HG03457 (cell line): ENCODE measurements at regions not wholly inside any gene's neighbourhood (a gene's known extent, or its start where the extent isn't known, plus 50 kb on each side); places are given as distances from the start of the nearest gene placed in this dataset.
"Not testable (repeated sequence)": the region's sequence is repeated elsewhere in the genome, so short reads cannot be mapped to it uniquely, and the experiment has no call there.

Experiments used
- ATAC-seq: cut with Tn5 transposase; IDR thresholded peaks from one replicate; pipeline ENCODE4 v1.9.1; 2021; ENCODE audit warnings: moderate number of reproducible peaks; ENCODE audit not compliant: unreplicated experiment

DNA sequence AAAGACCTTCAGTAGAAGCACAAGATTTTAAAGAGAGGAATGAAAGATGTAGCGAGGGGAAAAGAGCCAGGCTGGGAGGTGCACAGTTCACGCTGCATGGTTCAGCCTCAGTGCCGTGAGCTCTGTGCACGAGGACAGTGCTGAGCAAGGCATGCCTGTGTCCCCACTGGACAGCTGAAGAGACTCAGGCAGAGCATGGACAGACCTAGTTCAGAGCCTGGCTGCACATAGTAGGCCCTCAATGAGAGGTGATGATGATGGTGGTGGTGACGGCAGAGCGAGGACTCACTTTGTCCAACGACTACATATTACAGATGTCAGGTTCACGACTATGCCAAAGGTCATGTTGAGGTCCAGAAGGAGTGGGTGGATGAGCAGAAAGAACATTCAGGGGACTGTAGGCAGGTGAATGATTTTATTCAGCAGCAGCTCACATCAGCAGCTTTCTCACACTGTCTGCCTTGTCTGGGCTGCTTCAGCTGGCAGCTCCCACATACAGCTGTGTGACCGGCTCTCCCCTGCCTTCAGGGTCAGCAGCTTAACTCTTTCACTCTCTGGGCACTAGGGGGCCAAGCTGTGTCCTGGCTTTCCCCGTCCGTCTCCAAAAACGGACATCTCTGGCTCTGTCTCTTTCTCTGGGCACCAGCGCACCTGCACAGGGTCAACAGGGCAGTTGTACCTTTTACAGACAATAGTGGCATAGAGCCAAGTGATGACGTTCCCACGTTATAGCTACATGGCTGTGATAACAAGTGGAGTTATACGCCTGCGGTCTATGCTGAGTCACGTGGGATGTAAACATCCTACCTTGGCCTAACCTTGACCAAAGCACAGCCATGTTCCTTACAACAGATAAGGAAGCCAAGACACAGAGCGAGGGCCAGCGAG, 83.4 kb upstream of the KCNK12 start:
- ATAC-seq, result no peak

DNA sequence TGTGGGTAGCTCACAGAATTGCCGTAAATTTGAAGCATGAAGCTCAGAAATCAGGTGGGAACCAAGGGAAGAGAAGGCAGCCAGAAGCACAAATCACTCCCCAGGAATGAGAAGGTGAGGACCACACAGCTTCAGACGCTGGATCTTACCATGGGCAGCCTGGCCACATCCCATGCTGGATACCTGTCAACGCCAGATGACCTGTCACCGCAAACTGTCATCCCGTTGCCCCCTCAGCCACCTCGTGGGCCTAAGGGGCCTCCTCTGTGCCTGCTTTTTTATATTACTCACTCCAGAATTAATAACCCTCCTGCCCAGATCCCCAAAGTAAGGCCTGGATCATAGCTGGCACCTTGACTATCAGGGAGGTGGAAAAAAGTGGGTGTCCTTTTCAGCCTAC, 82.3 kb upstream of the KCNK12 start:
- no peak for ATAC-seq

DNA sequence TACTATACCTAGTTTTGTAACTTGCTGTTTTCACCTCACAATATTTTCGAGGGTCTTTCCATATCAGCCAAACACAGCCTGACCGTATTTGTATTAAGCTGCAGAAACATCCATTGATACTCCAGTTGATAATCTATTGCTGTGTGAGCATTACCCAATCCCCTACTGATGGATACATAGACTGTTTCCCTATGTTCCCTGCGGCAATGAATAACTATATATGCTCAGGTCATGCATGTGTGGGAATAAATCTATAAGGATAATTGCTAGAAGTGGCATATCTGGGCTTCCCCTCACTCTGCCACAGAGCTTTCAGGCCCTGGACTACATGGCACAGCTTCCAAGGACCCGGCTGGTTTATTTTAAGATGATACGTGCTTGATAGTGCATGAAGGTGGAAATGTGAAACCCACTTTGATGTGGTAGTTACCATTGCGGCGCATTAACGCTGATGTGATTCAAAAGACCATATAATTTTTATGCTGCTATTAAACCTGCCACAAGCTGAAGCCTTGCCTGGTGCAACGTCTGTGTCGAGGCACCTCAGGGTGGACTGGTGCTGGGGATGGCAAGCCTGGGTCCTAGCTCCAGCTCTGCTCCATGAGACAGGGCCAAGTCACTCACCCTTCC, 81.4 kb upstream of the KCNK12 start:
- ATAC-seq, result no peak

DNA sequence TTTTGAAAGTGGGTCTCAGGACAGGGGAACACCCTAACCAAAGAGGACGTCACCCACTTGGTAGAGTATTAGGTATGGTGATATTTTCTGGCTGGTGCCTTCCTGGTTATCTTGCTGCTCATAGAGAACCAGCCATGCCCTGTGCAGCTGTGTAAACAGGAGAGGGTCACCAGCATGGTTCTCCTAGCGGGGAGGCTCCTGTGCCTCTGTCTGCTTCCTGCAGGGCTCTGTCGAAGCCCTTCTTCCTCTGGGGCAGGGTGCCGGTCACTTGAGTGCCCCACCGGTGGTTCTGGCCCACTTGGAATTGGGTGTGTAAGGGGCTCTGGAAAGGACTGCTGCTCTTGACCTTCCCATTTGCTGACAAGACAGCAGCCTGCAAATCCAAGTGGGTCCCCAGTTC, 80.5 kb upstream of the KCNK12 start:
- no peak for ATAC-seq

DNA sequence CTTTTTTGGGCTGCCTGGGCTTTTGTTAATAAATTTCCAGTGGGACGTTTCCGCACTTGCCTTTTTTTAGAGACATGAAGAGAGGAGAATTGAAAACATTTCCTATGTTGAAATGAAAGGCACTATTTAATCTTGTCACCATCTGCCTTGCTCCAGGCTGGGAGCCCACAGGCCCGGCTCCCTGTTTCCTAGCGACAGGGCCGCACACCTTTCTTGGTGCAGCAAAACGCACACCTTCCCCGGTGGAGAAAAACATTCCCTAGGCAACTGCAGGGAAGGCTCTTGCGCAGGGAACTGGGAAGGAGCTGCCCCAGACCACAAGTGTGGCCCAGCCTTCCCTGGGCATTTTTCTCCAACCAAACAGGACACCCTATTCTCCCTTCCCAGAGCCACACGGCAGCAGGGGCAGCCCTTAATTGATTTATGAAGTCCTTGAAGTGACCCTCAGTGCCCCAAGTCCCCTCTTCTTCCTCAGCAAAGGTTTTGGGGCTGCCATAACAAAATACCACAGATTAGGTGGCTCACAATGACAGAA, 79.3 kb upstream of the KCNK12 start:
- ATAC-seq, result no peak

DNA sequence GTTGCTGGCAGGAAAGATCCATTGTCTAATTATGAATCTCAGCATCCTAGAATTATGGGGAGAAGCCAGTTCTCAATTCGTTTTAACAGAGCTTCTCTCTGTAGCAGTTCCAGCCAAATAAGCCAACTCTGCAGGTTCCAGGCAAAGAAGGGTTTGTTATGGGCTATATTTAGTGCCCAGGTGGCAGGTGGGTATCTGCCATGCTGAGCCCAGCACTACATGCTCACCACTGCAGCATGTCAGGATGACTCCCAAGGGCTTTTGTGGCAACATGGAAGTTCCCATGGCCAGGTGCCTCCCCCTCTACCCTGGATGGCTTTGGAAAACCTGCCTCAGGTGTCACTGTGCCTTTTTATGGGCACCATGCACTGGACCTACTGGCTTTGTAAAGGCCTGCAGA, 74.5 kb upstream of the KCNK12 start:
- ATAC-seq, result no peak

DNA sequence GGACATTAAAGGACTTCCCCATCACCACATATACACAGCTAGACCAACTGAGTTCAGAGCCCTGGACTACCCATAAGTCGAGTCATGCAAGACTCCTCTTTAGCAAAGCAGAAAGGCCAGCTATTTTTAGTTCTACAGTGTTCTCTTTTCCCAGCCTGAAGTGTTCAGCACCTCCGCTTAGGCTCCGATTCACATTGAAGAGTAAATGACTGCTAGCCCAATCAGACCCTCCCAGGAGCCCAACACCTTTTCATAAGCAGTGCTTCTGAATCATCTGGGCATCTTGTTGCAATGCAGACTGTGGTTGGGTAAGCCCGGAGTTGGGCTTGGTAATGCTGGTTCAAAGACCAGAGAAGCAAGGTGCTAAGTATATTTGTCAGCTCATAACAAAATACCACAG, 73.6 kb upstream of the KCNK12 start:
- no peak for ATAC-seq

DNA sequence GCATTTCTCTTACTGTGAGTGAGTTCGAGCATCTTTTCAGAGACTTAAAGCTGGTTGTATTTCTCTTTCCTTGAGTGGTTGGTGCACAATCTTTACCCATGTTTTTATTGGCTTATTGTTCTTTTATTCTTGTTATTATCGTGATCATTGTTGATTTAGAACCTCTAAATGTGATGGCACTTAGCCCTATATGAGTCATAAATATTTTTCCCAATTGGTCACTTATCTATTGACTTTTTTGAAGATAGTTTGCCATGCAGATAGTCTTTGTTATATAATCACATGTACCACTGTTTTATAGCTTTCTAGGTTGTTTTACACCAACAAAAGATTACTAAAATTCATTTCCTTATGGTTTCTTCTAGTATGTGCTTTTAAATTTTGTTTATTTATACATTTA, 70.6 kb upstream of the KCNK12 start:
- no peak for ATAC-seq

DNA sequence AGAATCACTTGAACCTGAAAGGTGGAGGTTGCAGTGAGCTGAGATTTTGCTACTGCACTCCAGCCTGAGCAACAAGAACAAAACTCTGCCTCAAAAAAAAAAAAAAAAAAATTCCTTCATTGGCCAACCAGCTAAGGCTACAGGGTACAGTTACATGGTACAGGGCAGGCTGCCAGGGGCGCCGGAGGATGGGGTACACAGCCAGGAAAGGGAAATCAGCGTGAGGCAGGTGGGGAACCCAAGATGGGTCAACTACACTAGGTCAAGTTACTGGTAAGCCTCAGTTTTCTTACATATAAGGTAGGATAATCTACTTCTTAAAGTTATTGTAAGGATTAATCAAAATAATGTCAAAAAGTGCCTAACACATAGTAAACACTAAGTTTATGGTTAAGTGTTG, 69.6 kb upstream of the KCNK12 start:
- no peak for ATAC-seq

DNA sequence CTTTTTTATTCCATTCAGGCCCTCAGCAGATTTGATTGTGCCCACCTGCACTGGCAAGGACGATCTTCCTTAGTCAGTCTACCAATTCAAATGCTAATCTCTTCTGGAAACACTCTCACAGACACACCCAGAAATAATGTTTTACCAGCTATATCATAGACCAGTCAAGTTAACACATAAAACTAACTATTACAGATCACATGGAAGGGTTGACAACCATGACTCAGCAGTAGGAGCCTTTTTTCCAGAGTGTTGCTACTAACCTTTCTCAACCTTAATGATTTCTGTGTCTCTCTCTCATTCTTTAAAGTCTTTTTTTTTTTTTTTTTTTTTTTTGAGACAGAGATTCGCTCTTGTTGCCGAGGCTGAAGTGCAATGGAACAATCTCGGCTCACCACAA, 68.7 kb upstream of the KCNK12 start:
- ATAC-seq, result no peak

DNA sequence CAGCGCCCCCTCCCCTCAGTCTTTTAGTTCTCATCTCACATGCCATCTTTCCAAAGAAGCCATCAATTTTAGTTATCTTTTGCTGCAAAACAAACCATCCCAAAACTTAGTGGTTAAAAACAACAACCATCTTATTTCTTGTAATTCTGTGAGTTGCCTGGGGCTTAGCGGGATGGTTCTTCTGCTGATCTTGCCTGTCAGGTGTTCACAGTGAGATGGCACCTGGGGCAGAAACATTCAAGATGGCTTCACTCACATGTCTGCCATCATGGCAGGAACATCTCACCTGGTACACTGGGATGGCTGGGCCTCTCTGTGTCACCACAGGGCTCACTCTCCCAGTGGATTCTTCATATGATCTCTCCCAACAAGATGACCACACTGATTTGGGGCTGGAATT, 67.6 kb upstream of the KCNK12 start:
- ATAC-seq, result no peak

DNA sequence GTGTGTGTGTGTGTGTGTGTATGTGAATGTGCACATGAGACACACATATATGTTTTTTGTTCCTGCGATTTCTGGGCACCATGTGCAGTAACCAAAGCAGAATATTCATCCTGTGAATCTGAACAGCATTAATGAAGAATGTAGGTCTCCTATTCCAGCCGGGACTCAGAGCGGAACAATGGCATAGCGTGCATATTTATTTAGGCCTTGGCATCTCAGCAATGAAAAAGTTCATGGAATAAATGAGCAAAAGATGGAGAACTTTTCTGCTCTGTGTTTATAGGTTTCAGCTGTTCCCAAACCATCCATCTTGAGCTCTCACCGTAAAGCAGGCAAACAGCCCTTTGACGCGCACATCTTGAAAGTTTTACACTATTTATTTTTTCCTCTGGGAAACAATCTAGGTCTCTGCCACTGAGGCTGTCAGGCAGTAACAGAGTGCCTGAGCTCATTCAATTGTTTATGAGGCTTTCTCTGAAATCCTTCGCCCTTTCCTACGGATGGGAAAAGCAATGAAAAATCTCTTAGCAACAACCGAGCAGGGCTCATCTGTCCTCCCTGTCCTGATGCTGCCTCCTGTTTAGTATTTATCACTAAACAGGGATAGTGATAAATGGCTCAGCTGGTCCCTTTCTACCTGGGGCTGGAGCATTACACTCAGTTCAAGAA, 65.9 kb upstream of the KCNK12 start:
- ATAC-seq, result no peak

DNA sequence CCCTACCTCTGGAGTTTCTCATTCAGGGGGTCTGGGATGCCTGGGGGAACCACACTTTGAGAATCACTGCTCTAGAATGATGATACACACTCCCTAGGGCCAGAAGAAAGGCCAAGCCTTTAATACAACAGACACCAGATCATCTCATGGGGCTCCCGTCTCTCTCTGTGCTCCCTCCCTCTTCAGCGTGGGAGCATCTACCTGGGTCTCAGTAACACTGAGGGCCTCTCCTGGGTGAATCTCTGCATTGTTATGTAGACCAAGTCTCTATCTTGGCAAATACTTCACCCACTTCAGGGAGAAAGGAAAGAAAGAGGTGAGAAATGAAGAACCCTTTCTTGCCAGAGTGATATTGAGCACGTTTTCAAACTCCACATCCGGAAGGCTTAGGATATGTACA, 65.4 kb upstream of the KCNK12 start:
- ATAC-seq, result no peak

DNA sequence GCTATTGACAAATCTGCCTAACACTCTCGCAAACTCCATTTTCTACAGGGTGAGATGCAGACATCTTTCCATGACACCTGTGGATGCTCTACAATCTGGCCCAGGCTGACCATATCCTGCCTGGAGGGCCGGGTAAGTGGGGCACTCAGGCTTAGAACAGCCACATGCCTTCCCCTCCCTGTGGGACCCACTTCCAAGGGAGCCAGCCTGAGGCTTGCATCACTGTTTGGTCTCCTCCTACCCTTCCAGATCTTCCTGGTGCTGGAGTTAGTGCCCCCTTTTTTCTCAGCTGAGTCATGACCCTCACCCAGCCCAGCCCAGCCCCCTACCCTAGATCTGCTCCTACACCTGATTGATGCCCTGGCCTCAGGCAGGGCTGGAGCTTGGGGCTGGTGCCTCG, 62.0 kb upstream of the KCNK12 start:
- ATAC-seq, result no peak

DNA sequence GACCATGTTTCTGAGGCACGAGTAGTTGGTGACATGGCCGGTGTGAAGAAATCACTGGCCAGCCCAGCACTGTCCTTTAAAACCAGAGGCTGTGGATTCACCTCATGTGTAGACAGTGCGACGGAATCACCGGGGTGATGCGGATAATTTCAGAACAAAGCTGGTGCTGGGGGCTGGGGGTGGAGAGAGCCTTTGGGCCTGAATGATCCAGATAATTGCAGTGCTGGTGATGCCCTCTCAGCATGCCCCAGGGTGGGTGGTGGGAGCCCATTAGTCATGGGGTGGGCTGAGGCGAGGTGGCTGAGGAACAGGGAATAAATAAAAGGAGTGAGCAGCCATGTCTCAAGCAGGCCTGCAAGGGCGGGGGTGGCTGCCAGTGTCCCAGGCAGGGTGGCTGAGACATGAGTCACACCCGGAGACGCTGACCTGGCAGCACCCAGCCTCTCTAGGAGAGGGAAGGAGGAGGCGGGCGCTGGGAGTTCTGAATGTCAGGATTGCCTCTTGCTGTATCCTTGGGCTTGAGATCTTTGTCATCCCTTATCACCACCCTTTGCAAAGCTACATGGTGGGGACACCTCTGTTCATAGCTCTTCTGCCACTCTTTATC, 61.1 kb upstream of the KCNK12 start:
- no peak for ATAC-seq

DNA sequence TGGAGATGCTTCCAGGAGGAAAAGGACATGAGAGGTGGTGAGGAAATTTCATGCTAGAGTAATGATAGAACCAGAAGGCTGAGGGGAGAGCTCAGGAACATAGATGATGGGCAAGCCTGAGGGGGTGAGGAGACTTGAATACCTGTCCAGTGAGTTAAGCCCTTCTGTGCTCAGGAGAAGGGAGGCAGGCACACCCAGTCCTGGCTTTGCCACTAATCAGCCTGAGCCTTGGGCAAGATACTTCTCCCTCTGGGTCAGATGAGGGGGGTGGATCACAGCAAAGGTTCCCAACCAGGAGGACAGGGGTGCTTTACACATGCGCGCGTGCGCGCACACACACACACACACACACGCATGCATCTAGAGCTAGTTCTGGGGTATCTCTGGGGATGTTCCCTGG, 60.5 kb upstream of the KCNK12 start:
- no peak for ATAC-seq

DNA sequence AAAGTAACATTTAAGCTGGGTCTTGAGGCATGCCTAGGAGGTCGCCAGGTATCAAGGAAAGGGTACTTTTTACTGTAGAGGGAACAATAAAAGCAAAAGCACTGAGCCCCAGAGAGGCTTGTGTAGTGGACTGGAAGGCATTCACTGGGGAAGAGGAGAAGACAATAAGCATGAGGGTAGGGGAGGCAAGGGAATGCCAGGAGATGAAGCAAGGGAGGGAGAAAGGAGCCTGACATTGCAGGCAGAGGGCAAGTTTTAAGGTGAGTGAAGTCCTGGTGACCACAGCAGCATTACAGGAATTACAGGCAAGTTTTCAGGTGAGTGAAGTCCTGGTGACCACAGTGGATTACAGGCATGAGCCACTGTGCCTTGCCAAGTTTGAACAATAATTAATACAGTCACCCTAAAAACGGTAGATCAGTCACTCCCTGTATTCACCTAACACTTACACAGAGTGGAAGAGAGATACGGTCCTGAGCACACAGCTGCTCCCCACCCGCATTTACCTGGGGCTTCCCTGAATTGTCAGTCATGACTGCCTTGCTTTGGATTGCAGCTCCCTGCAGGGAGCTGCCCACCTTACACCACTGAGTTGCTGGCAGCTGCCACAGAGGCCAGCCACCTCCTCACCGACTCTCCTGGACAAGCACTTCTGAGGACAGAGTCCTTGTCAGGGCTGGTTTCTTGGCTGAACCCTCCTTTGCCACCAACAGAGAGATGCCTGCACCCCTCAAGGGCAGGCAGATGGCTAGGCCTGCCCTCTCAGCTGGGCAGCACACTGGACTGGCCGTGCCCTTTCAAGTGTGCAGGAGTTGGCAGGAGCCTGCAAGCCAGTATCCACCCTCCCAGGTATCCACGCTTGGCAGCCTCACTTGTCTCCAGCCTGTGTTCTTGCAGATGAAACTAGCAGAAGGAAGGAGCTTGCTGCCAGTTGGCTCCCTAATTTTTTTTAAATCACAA, 59.0 kb upstream of the KCNK12 start:
- ATAC-seq, result no peak

DNA sequence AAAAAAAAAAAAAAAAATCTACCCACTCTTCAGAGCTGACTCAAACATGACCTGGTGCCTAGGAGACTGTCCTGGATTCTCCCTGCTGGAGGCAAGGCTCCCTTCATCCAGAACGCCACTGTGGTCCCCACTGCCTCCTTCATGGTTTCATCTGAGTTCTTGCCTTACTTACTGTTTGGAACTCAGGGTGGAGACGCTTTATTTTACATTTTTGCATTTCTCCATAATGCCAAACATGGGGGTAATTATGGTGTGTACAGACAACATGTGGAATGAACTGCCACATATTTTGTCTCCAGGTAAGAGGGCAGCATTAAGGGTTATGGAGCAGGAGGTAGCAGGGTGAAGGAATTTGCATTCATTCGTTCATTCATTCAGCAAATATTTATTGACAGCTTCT, 58.1 kb upstream of the KCNK12 start:
- ATAC-seq, result no peak

DNA sequence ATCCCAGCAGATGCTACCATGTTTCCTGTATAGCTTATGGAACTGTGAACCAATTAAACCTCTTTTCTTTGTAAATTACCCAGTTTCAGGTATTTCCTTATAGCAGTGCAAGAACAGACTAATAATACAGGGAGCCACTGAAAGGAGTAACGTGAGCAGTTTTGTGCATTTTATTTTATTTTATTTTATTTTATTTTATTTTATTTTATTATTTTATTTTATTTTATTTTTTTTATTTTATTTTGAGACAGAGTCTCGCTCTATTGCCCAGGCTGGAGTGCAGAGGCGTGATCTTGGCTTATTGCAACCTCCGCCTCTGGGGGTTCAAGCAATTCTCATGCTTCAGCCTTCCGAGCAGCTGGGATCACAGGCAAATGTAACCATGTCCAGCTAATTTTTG, 55.9 kb upstream of the KCNK12 start:
- no peak for ATAC-seq

DNA sequence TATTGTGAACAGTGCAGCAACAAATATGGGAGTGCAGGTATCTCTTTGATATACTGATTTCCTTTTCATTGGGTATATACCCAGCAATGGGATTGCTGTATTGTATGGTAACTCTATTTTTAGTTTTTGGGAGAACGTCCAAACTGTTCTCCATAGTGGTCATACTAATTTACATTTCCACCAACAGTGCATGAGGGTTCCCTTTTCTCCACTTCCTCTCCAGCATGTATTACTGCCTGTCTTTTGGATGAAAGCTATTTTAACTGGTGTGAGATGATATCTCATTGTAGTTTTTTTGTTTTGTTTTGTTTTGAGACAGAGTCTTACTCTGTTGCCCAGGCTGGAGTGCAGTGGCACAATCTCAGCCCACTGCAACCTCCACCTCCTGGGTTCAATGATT, 52.4 kb upstream of the KCNK12 start:
- ATAC-seq, result not testable (repeated sequence)
